GM12865 (cell line): ENCODE measurements at regions not wholly inside any gene's neighbourhood (a gene's known extent, or its start where the extent isn't known, plus 50 kb on each side); places are given as distances from the start of the nearest gene placed in this dataset.

Source experiments
- DNase-seq: peaks from one replicate; pipeline ENCODE4 v3.0.0; 2010; ENCODE audit warnings: low read depth
- H3K4me3 ChIP-seq: 2 replicates; pipeline ENCODE4 v1.5.1; 2011; ENCODE audit warnings: mild to moderate bottlenecking, low read depth, low read length, control low read depth
- CTCF ChIP-seq: IDR thresholded peaks from 2 replicates; pipeline ENCODE4 v1.5.1; 2011; ENCODE audit warnings: low read length, control low read depth, low read depth, inconsistent platforms; ENCODE audit not compliant: insufficient read depth; ENCODE audit errors: missing control alignments

- no peak overlapping the region for H3K4me3 ChIP-seq
- DNase-seq: no peak
- TF ChIP-seq CTCF: no peak
These were observed 131.1 kb upstream of the PPP2R3A start for GRCh38 chr3:135834465-135834864.

- no peak for TF ChIP-seq CTCF
- no peak overlapping the region for H3K4me3 ChIP-seq
- no peak for DNase-seq
These were observed 127.4 kb upstream of the PPP2R3A start for GRCh38 chr3:135837977-135838631.

GRCh38 chr3:135840436-135840835, 125.1 kb upstream of the PPP2R3A start:
- DNase-seq: no peak
- no peak for TF ChIP-seq CTCF
- no peak overlapping the region for H3K4me3 ChIP-seq

- TF ChIP-seq CTCF: no peak
- DNase-seq: no peak
- H3K4me3 ChIP-seq: no peak overlapping the region
These were observed 121.1 kb upstream of the PPP2R3A start for GRCh38 chr3:135844386-135844785.

GRCh38 chr3:135848051-135848450, 117.5 kb upstream of the PPP2R3A start:
- H3K4me3 ChIP-seq: no peak overlapping the region
- no peak for TF ChIP-seq CTCF
- no peak for DNase-seq

GRCh38 chr3:135849827-135850226, 115.7 kb upstream of the PPP2R3A start:
- no peak for DNase-seq
- H3K4me3 ChIP-seq: no peak overlapping the region
- TF ChIP-seq CTCF: no peak
